GM23338 (cell line): ENCODE measurements at regions not wholly inside any gene's neighbourhood (a gene's known extent, or its start where the extent isn't known, plus 50 kb on each side); places are given as distances from the start of the nearest gene placed in this dataset.

ENCODE experiments used
- ATAC-seq: fragments of 200-7000 bp; cut with Tn5 transposase; 3 replicates; pipeline ENCODE4 v1.9.1; 2020
- DNase-seq: peaks from one replicate; pipeline ENCODE4 v3.0.0-alpha.2; 2015; ENCODE audit warnings: low spot score
- H2AFZ ChIP-seq: fragments of 200-600 bp; sonication (generic); 2 replicates; pipeline ENCODE4 v1.8.0; 2016; ENCODE audit warnings: antibody characterized with exemption, mild to moderate bottlenecking, moderate library complexity
- H3F3A ChIP-seq: fragments of 200-600 bp; sonication (generic); replicated peaks from 2 replicates; pipeline ENCODE4 v1.8.0; 2017; ENCODE audit warnings: antibody characterized with exemption, mixed run types, low read depth
- H3K27ac ChIP-seq: fragments of 200-600 bp; sonication (generic); 2 replicates; pipeline ENCODE4 v1.6.1; 2016; ENCODE audit warnings: low read depth
- H3K27me3 ChIP-seq: fragments of 200-600 bp; sonication (generic); 2 replicates; pipeline ENCODE4 v1.8.0; 2016; ENCODE audit warnings: mild to moderate bottlenecking, mixed run types, moderate library complexity; ENCODE audit not compliant: insufficient read depth
- H3K36me3 ChIP-seq: fragments of 200-600 bp; sonication (generic); 2 replicates; pipeline ENCODE4 v1.8.0; 2016; ENCODE audit warnings: mild to moderate bottlenecking; ENCODE audit not compliant: insufficient read depth
- H3K4me1 ChIP-seq: fragments of 200-600 bp; sonication (generic); 2 replicates; pipeline ENCODE4 v1.8.0; 2016; ENCODE audit warnings: mild to moderate bottlenecking, moderate library complexity; ENCODE audit not compliant: insufficient read depth
- H3K4me2 ChIP-seq: fragments of 200-600 bp; sonication (generic); 2 replicates; pipeline ENCODE4 v1.7.1; 2017; ENCODE audit warnings: mixed run types
- H3K4me3 ChIP-seq: fragments of 200-600 bp; sonication (generic); 2 replicates; pipeline ENCODE4 v1.6.1; 2016; ENCODE audit warnings: mixed run types
- H3K79me2 ChIP-seq: fragments of 200-600 bp; sonication (generic); replicated peaks from 2 replicates; pipeline ENCODE4 v1.8.0; 2017; ENCODE audit warnings: mild to moderate bottlenecking; ENCODE audit not compliant: insufficient read depth
- H3K9me2 ChIP-seq: fragments of 200-600 bp; sonication (generic); 2 replicates; pipeline ENCODE4 v1.8.0; 2017; ENCODE audit not compliant: insufficient read depth
- H4K20me1 ChIP-seq: fragments of 200-600 bp; sonication (generic); replicated peaks from 2 replicates; pipeline ENCODE4 v1.8.0; 2017; ENCODE audit warnings: mild to moderate bottlenecking; ENCODE audit not compliant: insufficient read depth
- H3K27ac Mint-ChIP-seq: 2 replicates; pipeline ENCODE4 v1.8.0; 2020; ENCODE audit warnings: inconsistent platforms, mild to moderate bottlenecking, moderate library complexity, mixed read lengths
- H3K27me3 Mint-ChIP-seq: 3 replicates; pipeline ENCODE4 v1.8.0; 2022; ENCODE audit warnings: low read depth, mild to moderate bottlenecking, moderate library complexity, mixed read lengths, inconsistent platforms; ENCODE audit not compliant: insufficient read depth, poor library complexity
- H3K36me3 Mint-ChIP-seq: 3 replicates; pipeline ENCODE4 v1.8.0; 2021; ENCODE audit warnings: low read depth, mild to moderate bottlenecking, inconsistent platforms, moderate library complexity, mixed read lengths
- H3K4me1 Mint-ChIP-seq: 3 replicates; pipeline ENCODE4 v1.8.0; 2020; ENCODE audit warnings: mild to moderate bottlenecking, inconsistent platforms, mixed read lengths
- H3K4me3 Mint-ChIP-seq: 3 replicates; pipeline ENCODE4 v1.8.0; 2021; ENCODE audit warnings: moderate library complexity, mild to moderate bottlenecking, inconsistent platforms, mixed read lengths
- H3K9me3 Mint-ChIP-seq: 3 replicates; pipeline ENCODE4 v1.8.0; 2020; ENCODE audit warnings: moderate library complexity, mild to moderate bottlenecking, inconsistent platforms, mixed read lengths
- CREB1 ChIP-seq: fragments of 250-450 bp; sonication (Bioruptor Pico); IDR thresholded peaks from 2 replicates; pipeline ENCODE4 v1.5.0; 2020; ENCODE audit warnings: low read depth, mild to moderate bottlenecking, moderate library complexity
- ETS1 ChIP-seq: IDR thresholded peaks from 2 replicates; pipeline ENCODE4 v1.6.1; 2016; ENCODE audit warnings: antibody characterized with exemption
- EZH2 ChIP-seq: fragments of 200-600 bp; sonication (generic); IDR thresholded peaks from one replicate; pipeline ENCODE4 v1.8.0; 2017; ENCODE audit warnings: antibody characterized with exemption, mild to moderate bottlenecking, low read depth; ENCODE audit not compliant: unreplicated experiment
- EZH2phosphoT487 ChIP-seq: fragments of 200-600 bp; sonication (generic); IDR thresholded peaks from one replicate; pipeline ENCODE4 v1.8.1; 2018; ENCODE audit warnings: antibody characterized with exemption; ENCODE audit not compliant: unreplicated experiment
- JUNB ChIP-seq: IDR thresholded peaks from one replicate; pipeline ENCODE4 v1.6.1; 2016; ENCODE audit warnings: antibody characterized with exemption; ENCODE audit not compliant: unreplicated experiment
- NANOG ChIP-seq: IDR thresholded peaks from 2 replicates; pipeline ENCODE4 v1.6.1; 2016; ENCODE audit warnings: antibody characterized with exemption, borderline replicate concordance
- POLR2AphosphoS5 ChIP-seq: IDR thresholded peaks from 2 replicates; pipeline ENCODE4 v1.6.1; 2016; ENCODE audit warnings: antibody characterized with exemption, low read depth
- STAT1 ChIP-seq: IDR thresholded peaks from one replicate; pipeline ENCODE4 v1.6.1; 2016; ENCODE audit warnings: antibody characterized with exemption; ENCODE audit not compliant: unreplicated experiment
- ZNF114 ChIP-seq: fragments of 250-450 bp; sonication (Bioruptor Pico); IDR thresholded peaks from 2 replicates; pipeline ENCODE4 v1.5.0; 2020; ENCODE audit warnings: mild to moderate bottlenecking, moderate library complexity
- ZNF331 ChIP-seq: fragments of 250-450 bp; sonication (Bioruptor Pico); IDR thresholded peaks from 2 replicates; pipeline ENCODE4 v1.5.0; 2020; ENCODE audit warnings: low read depth, mild to moderate bottlenecking, moderate library complexity
- TF ChIP-seq, protein P1 (sequence below), 2 experiments: fragments of 200-600 bp in 1 of 2; sonication (generic) in 1 of 2; conservative IDR thresholded peaks; 2 replicates each; pipeline versions ENCODE4 v1.5.1 to v1.6.1; 2016 to 2017; ENCODE audit warnings: antibody characterized with exemption in 2 of 2, low read depth in 2 of 2, mild to moderate bottlenecking in 2 of 2, moderate library complexity in 1 of 2
- TF ChIP-seq, protein P2 (sequence below): fragments of 250-450 bp; sonication (Bioruptor Pico); IDR thresholded peaks from 2 replicates; pipeline ENCODE4 v1.5.0; 2020; ENCODE audit warnings: mild to moderate bottlenecking, moderate library complexity
- TF ChIP-seq, protein P3 (sequence below): IDR thresholded peaks from one replicate; pipeline ENCODE4 v1.6.1; 2018; ENCODE audit warnings: antibody characterized with exemption; ENCODE audit not compliant: unreplicated experiment

GRCh38 chr12:84745127-84745526 is 167.5 kb downstream of the SLC6A15 start:
- Histone ChIP-seq H2AFZ (no peak overlapping the region), H3K79me2 (no peaks in the 10 kb centered on the region), H3K9me2 (no peaks in the 10 kb centered on the region), H3K4me2 (no peak overlapping the region), H4K20me1 (no peaks in the 10 kb centered on the region), H3K27ac (no peak overlapping the region), H3K36me3 (no peaks in the 10 kb centered on the region), H3K4me3 (no peak overlapping the region), H3F3A (no peaks in the 10 kb centered on the region), H3K4me1 (peaks cover 9% of the 10 kb centered on the region; the same call in 1 of the 2 replicates), H3K27me3 (no peaks in the 10 kb centered on the region)
- Mint-ChIP-seq H3K4me1 (peaks cover 6% of the 10 kb centered on the region; the same call in 2 of the 3 replicates), H3K27ac (no peak overlapping the region), H3K36me3 (no peaks in the 10 kb centered on the region), H3K4me3 (no peak overlapping the region), H3K9me3 (no peaks in the 10 kb centered on the region), H3K27me3 (no peaks in the 10 kb centered on the region)
- no peak for ATAC-seq
- DNase-seq, result no peak
- TF ChIP-seq, protein P1, sequence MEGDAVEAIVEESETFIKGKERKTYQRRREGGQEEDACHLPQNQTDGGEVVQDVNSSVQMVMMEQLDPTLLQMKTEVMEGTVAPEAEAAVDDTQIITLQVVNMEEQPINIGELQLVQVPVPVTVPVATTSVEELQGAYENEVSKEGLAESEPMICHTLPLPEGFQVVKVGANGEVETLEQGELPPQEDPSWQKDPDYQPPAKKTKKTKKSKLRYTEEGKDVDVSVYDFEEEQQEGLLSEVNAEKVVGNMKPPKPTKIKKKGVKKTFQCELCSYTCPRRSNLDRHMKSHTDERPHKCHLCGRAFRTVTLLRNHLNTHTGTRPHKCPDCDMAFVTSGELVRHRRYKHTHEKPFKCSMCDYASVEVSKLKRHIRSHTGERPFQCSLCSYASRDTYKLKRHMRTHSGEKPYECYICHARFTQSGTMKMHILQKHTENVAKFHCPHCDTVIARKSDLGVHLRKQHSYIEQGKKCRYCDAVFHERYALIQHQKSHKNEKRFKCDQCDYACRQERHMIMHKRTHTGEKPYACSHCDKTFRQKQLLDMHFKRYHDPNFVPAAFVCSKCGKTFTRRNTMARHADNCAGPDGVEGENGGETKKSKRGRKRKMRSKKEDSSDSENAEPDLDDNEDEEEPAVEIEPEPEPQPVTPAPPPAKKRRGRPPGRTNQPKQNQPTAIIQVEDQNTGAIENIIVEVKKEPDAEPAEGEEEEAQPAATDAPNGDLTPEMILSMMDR (conservative IDR thresholded peaks at IDR 0.05; ENCODE audit: low read depth in 2 of 2), result no peak
- TF ChIP-seq POLR2AphosphoS5, result no peak
- no peak for TF ChIP-seq EZH2phosphoT487
- TF ChIP-seq EZH2, result no peak
- TF ChIP-seq, protein P2, sequence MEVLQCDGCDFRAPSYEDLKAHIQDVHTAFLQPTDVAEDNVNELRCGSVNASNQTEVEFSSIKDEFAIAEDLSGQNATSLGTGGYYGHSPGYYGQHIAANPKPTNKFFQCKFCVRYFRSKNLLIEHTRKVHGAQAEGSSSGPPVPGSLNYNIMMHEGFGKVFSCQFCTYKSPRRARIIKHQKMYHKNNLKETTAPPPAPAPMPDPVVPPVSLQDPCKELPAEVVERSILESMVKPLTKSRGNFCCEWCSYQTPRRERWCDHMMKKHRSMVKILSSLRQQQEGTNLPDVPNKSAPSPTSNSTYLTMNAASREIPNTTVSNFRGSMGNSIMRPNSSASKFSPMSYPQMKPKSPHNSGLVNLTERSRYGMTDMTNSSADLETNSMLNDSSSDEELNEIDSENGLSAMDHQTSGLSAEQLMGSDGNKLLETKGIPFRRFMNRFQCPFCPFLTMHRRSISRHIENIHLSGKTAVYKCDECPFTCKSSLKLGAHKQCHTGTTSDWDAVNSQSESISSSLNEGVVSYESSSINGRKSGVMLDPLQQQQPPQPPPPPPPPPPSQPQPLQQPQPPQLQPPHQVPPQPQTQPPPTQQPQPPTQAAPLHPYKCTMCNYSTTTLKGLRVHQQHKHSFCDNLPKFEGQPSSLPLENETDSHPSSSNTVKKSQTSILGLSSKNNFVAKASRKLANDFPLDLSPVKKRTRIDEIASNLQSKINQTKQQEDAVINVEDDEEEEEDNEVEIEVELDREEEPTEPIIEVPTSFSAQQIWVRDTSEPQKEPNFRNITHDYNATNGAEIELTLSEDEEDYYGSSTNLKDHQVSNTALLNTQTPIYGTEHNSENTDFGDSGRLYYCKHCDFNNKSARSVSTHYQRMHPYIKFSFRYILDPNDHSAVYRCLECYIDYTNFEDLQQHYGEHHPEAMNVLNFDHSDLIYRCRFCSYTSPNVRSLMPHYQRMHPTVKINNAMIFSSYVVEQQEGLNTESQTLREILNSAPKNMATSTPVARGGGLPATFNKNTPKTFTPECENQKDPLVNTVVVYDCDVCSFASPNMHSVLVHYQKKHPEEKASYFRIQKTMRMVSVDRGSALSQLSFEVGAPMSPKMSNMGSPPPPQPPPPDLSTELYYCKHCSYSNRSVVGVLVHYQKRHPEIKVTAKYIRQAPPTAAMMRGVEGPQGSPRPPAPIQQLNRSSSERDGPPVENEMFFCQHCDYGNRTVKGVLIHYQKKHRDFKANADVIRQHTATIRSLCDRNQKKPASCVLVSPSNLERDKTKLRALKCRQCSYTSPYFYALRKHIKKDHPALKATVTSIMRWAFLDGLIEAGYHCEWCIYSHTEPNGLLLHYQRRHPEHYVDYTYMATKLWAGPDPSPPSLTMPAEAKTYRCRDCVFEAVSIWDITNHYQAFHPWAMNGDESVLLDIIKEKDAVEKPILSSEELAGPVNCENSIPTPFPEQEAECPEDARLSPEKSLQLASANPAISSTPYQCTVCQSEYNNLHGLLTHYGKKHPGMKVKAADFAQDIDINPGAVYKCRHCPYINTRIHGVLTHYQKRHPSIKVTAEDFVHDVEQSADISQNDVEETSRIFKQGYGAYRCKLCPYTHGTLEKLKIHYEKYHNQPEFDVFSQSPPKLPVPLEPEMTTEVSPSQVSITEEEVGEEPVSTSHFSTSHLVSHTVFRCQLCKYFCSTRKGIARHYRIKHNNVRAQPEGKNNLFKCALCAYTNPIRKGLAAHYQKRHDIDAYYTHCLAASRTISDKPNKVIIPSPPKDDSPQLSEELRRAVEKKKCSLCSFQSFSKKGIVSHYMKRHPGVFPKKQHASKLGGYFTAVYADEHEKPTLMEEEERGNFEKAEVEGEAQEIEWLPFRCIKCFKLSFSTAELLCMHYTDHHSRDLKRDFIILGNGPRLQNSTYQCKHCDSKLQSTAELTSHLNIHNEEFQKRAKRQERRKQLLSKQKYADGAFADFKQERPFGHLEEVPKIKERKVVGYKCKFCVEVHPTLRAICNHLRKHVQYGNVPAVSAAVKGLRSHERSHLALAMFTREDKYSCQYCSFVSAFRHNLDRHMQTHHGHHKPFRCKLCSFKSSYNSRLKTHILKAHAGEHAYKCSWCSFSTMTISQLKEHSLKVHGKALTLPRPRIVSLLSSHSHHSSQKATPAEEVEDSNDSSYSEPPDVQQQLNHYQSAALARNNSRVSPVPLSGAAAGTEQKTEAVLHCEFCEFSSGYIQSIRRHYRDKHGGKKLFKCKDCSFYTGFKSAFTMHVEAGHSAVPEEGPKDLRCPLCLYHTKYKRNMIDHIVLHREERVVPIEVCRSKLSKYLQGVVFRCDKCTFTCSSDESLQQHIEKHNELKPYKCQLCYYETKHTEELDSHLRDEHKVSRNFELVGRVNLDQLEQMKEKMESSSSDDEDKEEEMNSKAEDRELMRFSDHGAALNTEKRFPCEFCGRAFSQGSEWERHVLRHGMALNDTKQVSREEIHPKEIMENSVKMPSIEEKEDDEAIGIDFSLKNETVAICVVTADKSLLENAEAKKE, result no peak
- TF ChIP-seq ZNF114, result no peak
- TF ChIP-seq JUNB, result no peak
- TF ChIP-seq ZNF331 (CRISPR knock-in tag), result no peak
- no peak for TF ChIP-seq NANOG
- TF ChIP-seq ETS1, result no peak
- no peak for TF ChIP-seq CREB1 (CRISPR knock-in tag)
- TF ChIP-seq, protein P3, sequence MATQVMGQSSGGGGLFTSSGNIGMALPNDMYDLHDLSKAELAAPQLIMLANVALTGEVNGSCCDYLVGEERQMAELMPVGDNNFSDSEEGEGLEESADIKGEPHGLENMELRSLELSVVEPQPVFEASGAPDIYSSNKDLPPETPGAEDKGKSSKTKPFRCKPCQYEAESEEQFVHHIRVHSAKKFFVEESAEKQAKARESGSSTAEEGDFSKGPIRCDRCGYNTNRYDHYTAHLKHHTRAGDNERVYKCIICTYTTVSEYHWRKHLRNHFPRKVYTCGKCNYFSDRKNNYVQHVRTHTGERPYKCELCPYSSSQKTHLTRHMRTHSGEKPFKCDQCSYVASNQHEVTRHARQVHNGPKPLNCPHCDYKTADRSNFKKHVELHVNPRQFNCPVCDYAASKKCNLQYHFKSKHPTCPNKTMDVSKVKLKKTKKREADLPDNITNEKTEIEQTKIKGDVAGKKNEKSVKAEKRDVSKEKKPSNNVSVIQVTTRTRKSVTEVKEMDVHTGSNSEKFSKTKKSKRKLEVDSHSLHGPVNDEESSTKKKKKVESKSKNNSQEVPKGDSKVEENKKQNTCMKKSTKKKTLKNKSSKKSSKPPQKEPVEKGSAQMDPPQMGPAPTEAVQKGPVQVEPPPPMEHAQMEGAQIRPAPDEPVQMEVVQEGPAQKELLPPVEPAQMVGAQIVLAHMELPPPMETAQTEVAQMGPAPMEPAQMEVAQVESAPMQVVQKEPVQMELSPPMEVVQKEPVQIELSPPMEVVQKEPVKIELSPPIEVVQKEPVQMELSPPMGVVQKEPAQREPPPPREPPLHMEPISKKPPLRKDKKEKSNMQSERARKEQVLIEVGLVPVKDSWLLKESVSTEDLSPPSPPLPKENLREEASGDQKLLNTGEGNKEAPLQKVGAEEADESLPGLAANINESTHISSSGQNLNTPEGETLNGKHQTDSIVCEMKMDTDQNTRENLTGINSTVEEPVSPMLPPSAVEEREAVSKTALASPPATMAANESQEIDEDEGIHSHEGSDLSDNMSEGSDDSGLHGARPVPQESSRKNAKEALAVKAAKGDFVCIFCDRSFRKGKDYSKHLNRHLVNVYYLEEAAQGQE, result no peak
- TF ChIP-seq STAT1, result no peak
